AG10803 (cell line): ENCODE measurements at regions not wholly inside any gene's neighbourhood (a gene's known extent, or its start where the extent isn't known, plus 50 kb on each side); places are given as distances from the start of the nearest gene placed in this dataset.
A peak's percentile ranks its signal among the peaks of the same experiment; 100 is the strongest.

Source experiments
- DNase-seq: peaks from one replicate; pipeline ENCODE4 v3.0.0; 2010; ENCODE audit warnings: low read depth
- H3K4me3 ChIP-seq: 2 replicates; pipeline ENCODE4 v1.5.1; 2011; ENCODE audit warnings: mild to moderate bottlenecking, low read length, control low read depth
- CTCF ChIP-seq: conservative IDR thresholded peaks from 2 replicates; pipeline ENCODE4 v1.5.1; 2011; ENCODE audit warnings: mild to moderate bottlenecking, low read length, control low read depth, inconsistent platforms

- no peak for DNase-seq
- no peak for TF ChIP-seq CTCF
- no peak overlapping the region for H3K4me3 ChIP-seq
Observed at GRCh38 chr7:130899071-130899560, 165.1 kb upstream of the KLF14 start.

DNA sequence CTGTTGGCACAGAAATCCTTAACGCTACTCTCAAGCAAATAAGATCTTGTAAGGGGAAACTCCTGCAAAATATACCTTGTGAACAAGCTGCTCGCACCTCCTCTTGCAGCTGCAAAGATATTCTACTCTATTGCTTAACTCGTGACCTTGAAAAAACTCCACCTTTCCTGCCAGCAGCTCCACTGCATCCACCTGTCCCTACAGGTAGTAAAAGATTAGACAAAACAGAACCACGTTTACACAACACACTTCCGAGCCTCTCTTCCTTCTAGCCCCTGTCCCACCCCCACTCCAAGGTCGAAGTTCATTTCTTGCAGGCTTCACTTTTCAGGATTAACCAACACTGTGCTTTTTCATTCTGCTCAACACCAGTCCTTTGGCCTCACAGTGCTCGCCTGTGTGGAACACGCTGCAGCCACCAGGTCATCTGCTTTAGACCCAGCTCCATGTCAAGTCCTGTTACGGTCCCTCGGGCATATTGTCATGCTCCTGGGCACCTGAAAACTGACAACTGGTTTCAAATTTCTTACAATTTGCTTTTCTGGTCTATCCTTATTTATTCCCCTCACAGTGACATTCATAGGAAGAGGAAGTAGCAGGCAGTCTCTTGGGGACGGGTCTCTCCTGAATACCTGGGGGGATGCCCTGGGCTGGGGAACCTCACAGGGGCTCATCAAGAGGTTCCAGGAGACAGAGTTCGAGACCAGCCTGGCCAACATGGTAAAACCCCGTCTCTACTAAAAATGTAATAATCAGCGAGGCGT is 165.8 kb upstream of the KLF14 start:
- DNase-seq = no peak
- no peak overlapping the region for H3K4me3 ChIP-seq
- no peak for TF ChIP-seq CTCF

DNA sequence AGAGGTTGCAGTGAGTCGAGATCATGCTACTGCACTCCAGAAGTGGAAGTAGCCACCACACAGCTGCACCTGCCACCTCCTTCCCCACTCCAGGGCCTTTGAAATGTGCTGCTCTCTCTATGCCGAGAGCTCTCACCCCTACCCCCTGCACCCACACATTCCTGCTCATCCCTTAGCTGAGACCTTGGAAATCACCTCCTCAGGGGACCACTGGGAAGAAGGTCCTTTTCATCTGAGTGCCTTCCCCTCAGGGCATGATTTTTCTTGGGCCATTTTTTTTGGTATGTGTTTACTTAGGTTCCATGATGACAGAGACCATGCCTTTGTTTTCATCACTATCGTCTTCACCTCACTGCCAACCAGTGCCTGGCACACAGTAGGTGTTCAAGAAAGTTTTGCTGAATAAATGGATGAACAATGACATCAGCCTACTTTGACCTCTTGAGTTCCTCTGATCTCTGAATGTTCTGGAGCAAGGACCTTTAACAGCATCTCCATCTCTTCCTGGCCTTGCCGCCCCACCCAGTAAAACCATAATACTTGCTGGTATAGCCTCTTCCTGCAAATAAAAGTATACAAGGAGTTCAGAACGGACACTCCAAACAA is 166.6 kb upstream of the KLF14 start:
- DNase-seq = no peak

GRCh38 chr7:130901209-130901783 is 167.3 kb upstream of the KLF14 start:
- DNase-seq = peak; percentile 94
- H3K4me3 ChIP-seq = peak overlapping the region; percentile 25; the same call in 1 of the 2 replicates
- peak; percentile 5; the same call in 1 of the 2 replicates for TF ChIP-seq CTCF

More for the DNA sequence above, 166.6 kb upstream of the KLF14 start:
- no peak overlapping the region for H3K4me3 ChIP-seq
- TF ChIP-seq CTCF = no peak

GRCh38 chr7:130902755-130903357 is 168.8 kb upstream of the KLF14 start:
- H3K4me3 ChIP-seq = peak overlapping the region; percentile 17
- TF ChIP-seq CTCF = no peak

DNA sequence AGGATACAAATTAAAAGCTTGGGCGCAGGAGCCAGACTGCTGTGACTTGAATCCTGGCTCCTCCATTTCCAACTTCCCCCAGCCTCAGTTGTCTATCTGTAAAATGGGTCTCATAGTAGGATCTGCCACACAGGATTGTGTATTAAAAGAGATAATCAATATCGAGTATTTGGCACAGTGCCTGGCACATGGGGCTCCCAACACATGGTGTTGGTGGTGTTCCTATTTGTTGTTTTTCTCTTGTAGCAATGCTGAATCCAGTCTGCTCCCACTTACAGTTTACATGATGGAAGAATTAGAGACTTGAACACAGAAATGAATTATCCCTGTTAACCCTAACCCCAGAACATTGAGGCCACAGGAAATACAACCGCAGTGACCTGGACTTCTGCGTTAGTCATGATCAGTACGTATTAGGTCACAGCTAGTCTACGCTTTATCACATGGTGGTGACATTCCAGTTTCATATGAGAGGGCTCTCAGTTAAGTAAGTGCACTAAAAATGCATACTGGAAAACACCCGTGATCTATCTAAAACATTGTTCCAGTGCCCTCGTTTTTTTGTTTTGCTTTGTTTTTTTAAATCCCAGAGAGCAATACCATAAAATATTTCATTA is 169.5 kb upstream of the KLF14 start:
- peak overlapping the region; percentile 3 for H3K4me3 ChIP-seq
- TF ChIP-seq CTCF = no peak
- DNase-seq = peak; percentile 96

More at GRCh38 chr7:130902755-130903357, 168.8 kb upstream of the KLF14 start:
- DNase-seq = no peak
